H1 (cell line): ENCODE measurements at regions not wholly inside any gene's neighbourhood (a gene's known extent, or its start where the extent isn't known, plus 50 kb on each side); places are given as distances from the start of the nearest gene placed in this dataset.

ENCODE experiments used
- CBX5 ChIP-seq: fragments of 300-800, 300-1000 bp; sonication (generic); IDR thresholded peaks from 2 replicates; pipeline ENCODE4 v1.7.1; 2016; ENCODE audit warnings: antibody characterized with exemption, low read length, low read depth
- CHD2 ChIP-seq: IDR thresholded peaks from 2 replicates; pipeline ENCODE4 v1.6.1; 2012; ENCODE audit warnings: low read length, improper control_type of control experiment
- JUN ChIP-seq: IDR thresholded peaks from 2 replicates; pipeline ENCODE4 v1.6.1; 2011; ENCODE audit warnings: low read depth, mild to moderate bottlenecking, improper control_type of control experiment, low read length
- RNF2 ChIP-seq: fragments of 200-900, 300-1000 bp; sonication (generic); IDR thresholded peaks from 2 replicates; pipeline ENCODE4 v1.7.1; 2016; ENCODE audit warnings: borderline replicate concordance, low read depth, mild to moderate bottlenecking, antibody characterized with exemption, low read length; ENCODE audit not compliant: poor library complexity, severe bottlenecking; ENCODE audit errors: missing control alignments
- SAP30 ChIP-seq: fragments of 300-600 bp; sonication (generic); IDR thresholded peaks from 2 replicates; pipeline ENCODE4 v1.7.1; 2012; ENCODE audit warnings: low read length, moderate library complexity, mild to moderate bottlenecking, inconsistent platforms; ENCODE audit not compliant: insufficient read depth, insufficient replicate concordance

DNA sequence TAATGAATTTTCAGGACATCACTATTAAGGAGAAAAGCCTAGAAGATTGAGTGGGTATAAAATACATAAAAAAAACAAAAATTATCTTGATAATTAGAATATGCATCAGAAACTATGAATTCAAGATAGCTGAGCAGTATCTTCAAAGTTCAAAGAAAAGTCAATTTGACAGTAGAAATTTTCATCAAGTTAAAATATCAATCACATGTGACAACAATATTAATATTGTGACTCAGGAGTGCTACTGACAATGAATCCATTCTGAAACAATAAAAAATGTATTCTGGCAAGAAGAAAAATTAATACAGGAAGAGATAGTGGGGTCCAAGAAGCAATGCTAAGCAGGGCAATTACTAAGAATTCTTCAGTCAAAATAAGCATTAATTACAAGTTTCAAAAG lies 151.9 kb upstream of the GLRA2 start (continued):
- TF ChIP-seq CBX5 (no peak), JUN (no peak), RNF2 (no peak), SAP30 (no peak), CHD2 (no peak)
- TF ChIP-seq, all 59 proteins: peak for 0
